Pancreas (tissue), 10 donors: ENCODE measurements at regions not wholly inside any gene's neighbourhood (a gene's known extent, or its start where the extent isn't known, plus 50 kb on each side); places are given as distances from the start of the nearest gene placed in this dataset.

Experiments
- ATAC-seq, 4 donors: fragments of 200-7000 bp; cut with Tn5 transposase; one replicate each; pipeline versions ENCODE4 v1.8.0 to v1.9.1; 2020; ENCODE audit warnings: mild to moderate bottlenecking in 4 of 4, moderate library complexity in 4 of 4
- DNase-seq, 6 donors: peaks; one replicate each; pipeline ENCODE4 v3.0.0-alpha.2; 2020
- FAIRE-seq: peaks from 2 replicates; lab custom pipeline; 2012; peaks lifted over from hg19 to GRCh38; lab: Jason Lieb, UNC
- H3K27ac ChIP-seq, 4 donors: fragments of 200-600 bp; sonication (generic); 1 replicate in 3 of 4; 2 replicates in 1 of 4; pipeline versions ENCODE4 v1.5.0 to v1.8.0; 2020
- H3K27me3 ChIP-seq, 4 donors: fragments of 200-600 bp; one replicate each; pipeline ENCODE4 v1.8.0; 2021
- H3K36me3 ChIP-seq, 3 donors: fragments of 200-600 bp; sonication (generic) in 1 of 3; one replicate each; pipeline versions ENCODE4 v1.5.0 to v1.8.0; 2020 to 2021
- H3K4me1 ChIP-seq, 3 donors: fragments of 200-600 bp; one replicate each; pipeline ENCODE4 v1.8.0; 2021
- H3K4me3 ChIP-seq, 4 donors: fragments of 200-600 bp; sonication (generic) in 2 of 4; one replicate each; pipeline versions ENCODE4 v1.5.0 to v1.8.0; 2020 to 2021
- H3K9me3 ChIP-seq, 4 donors: fragments of 200-600 bp; one replicate each; pipeline ENCODE4 v1.8.0; 2021
- CTCF ChIP-seq, 4 donors: fragments of 200-600 bp; sonication (generic) in 3 of 4; IDR thresholded peaks; one replicate each; pipeline versions ENCODE4 v1.5.0 to v1.8.0; 2021; ENCODE audit warnings: antibody characterized with exemption in 4 of 4
- WGBS, 2 donors: extraction: QIAGEN DNeasy Blood & Tissue Kit; methylation state at CpG; one replicate each; pipeline ENCODE4 v1.1.7; 2013; 5-methylcytosine and 5-hydroxymethylcytosine counted together
- intact Hi-C, 3 donors: fragments of 100-400 bp; cut with DNase I; formaldehyde crosslinking; loops; one replicate each; pipeline versions ENCODE4 v1.11.1 to v1.14.2; 2022
- donor health status: healthy with polysubstance abuse.
- donor health status: DM: no; HTN: no; CAD: no; lungs with moderate emphysema.
- donor health status: DM: no; HTN: no; CAD: no.
- donor health status: control.
- donor health status: control.
- donor health status: Bipolar disorder and iron deficiency.
- donor health status: DM: yes; HTN: yes; CAD: no.
- donor health status: DM: no; HTN: no; CAD: no.
- donor health status: DM: no; HTN: no; CAD: no.
- donor health status: DM: yes; HTN: yes; CAD: no.

GRCh38 chr16:52731219-52731875 is 184.4 kb upstream of the TOX3 start:
- no peaks in the 10 kb centered on the region for H3K36me3 ChIP-seq
- no peaks in the 10 kb centered on the region for H3K4me1 ChIP-seq
- FAIRE-seq, result no peak
- peak in 1 of 6 donors; percentile 55 for DNase-seq
- no peaks in the 10 kb centered on the region for H3K9me3 ChIP-seq
- no peak for TF ChIP-seq CTCF (IDR thresholded peaks at IDR 0.05)
- intact Hi-C loops, result no loop called here
- no peaks in the 10 kb centered on the region for H3K27me3 ChIP-seq
- no peak overlapping the region for H3K27ac ChIP-seq
- ATAC-seq, result no peak
- H3K4me3 ChIP-seq, result no peak overlapping the region
- 88 to 91% methylated on average over 24 of the region's 24 CpGs for WGBS, 2 donors

DNA sequence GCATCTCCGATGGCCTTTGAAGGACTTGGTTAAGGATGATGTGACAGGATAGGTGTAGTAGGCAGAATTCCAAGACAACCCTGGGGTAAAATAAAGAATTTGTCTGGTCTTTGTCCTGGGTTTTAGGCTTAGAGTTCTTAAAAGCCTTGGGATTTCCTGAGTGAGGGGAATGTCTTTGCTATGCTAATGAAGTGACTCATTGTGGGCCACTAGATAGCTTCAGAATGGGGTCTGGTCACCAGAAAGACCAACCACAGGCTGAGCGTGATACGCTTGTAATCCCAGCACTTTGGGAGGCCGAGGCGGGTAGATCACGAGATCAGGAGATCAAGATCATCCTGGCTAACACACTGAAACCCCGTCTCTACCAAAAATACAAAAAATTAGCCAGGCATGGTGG is 182.8 kb upstream of the TOX3 start:
- H3K27ac ChIP-seq, result no peak overlapping the region
- no peak overlapping the region for H3K4me3 ChIP-seq
- WGBS, 2 donors, result 87 to 98% methylated on average over 7 of the region's 7 CpGs
- H3K9me3 ChIP-seq, result no peaks in the 10 kb centered on the region
- DNase-seq, result no peak
- FAIRE-seq, result no peak
- no peak for TF ChIP-seq CTCF (IDR thresholded peaks at IDR 0.05)
- H3K4me1 ChIP-seq, result no peaks in the 10 kb centered on the region
- no peak for ATAC-seq
- no peaks in the 10 kb centered on the region for H3K27me3 ChIP-seq
- no peaks in the 10 kb centered on the region for H3K36me3 ChIP-seq
- intact Hi-C loops, result no loop called here

DNA sequence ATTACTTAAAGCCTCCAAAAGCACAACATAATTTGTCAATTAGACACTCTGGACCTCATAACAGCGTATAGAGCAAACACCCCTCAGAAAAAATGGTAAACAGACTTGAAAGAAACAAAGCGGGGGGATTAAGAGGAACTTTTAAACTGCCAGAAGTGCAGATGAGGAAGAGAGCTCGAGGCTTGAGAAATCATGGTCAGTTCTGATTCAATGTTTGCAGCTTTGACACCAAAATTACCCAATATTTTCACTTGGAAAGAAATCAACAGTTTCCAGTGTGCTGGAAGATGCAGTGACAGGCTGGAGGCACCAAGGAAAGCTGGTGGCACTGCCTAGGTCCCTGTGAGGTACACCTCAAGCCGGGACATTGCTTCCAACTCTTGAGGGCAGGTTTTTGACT is 180.9 kb upstream of the TOX3 start:
- no peaks in the 10 kb centered on the region for H3K4me1 ChIP-seq
- H3K27me3 ChIP-seq, result no peaks in the 10 kb centered on the region
- DNase-seq (no peak), ATAC-seq (peak in 1 of 4 donors; percentile 16), FAIRE-seq (no peak)
- no peaks in the 10 kb centered on the region for H3K36me3 ChIP-seq
- intact Hi-C loops, result no loop called here
- 48 to 50% methylated on average over 4 of the region's 4 CpGs for WGBS, 2 donors
- H3K4me3 ChIP-seq, result no peak overlapping the region
- no peak for TF ChIP-seq CTCF (IDR thresholded peaks at IDR 0.05)
- H3K9me3 ChIP-seq, result no peaks in the 10 kb centered on the region
- H3K27ac ChIP-seq, result no peak overlapping the region

DNA sequence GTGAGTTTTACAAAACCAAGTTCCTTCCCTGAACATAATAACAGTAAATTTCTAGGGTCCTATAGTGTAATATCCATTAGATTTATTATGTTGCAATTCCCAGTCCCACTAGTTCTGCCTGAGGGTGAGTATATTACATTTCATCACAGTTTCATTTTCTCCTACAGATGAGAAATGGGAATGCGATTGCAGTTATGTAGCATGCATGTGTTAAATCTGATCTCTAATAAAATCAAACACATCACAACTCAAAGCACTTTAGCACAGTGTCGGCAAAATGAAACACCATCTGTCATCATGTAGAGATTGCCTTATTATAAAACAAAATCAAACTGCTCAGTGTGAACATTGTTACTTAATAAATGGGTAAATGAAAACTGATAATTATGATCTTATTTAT is 180.5 kb upstream of the TOX3 start:
- ATAC-seq, result no peak
- TF ChIP-seq CTCF (IDR thresholded peaks at IDR 0.05), result no peak
- H3K4me1 ChIP-seq, result no peaks in the 10 kb centered on the region
- H3K9me3 ChIP-seq, result no peaks in the 10 kb centered on the region
- DNase-seq, result no peak
- intact Hi-C loops, result no loop called here
- H3K27me3 ChIP-seq, result no peaks in the 10 kb centered on the region
- no peaks in the 10 kb centered on the region for H3K36me3 ChIP-seq
- no peak overlapping the region for H3K4me3 ChIP-seq
- H3K27ac ChIP-seq, result no peak overlapping the region
- WGBS, 2 donors, result 40 to 51% methylated on average over 2 of the region's 2 CpGs
- no peak for FAIRE-seq

GRCh38 chr16:52725461-52725860 is 178.5 kb upstream of the TOX3 start:
- intact Hi-C loops, result no loop called here
- Histone ChIP-seq H3K4me1 (no peaks in the 10 kb centered on the region), H3K27ac (no peak overlapping the region), H3K9me3 (no peaks in the 10 kb centered on the region), H3K36me3 (no peaks in the 10 kb centered on the region), H3K27me3 (no peaks in the 10 kb centered on the region), H3K4me3 (no peak overlapping the region)
- DNase-seq (no peak), ATAC-seq (no peak), FAIRE-seq (no peak)
- 86 to 90% methylated on average over 1 of the region's 1 CpG for WGBS, 2 donors
- no peak for TF ChIP-seq CTCF (IDR thresholded peaks at IDR 0.05)
